ENCODE measurements at regions not wholly inside any gene's neighbourhood (a gene's known extent, or its start where the extent isn't known, plus 50 kb on each side); places are given as distances from the start of the nearest gene placed in this dataset.

DNA sequence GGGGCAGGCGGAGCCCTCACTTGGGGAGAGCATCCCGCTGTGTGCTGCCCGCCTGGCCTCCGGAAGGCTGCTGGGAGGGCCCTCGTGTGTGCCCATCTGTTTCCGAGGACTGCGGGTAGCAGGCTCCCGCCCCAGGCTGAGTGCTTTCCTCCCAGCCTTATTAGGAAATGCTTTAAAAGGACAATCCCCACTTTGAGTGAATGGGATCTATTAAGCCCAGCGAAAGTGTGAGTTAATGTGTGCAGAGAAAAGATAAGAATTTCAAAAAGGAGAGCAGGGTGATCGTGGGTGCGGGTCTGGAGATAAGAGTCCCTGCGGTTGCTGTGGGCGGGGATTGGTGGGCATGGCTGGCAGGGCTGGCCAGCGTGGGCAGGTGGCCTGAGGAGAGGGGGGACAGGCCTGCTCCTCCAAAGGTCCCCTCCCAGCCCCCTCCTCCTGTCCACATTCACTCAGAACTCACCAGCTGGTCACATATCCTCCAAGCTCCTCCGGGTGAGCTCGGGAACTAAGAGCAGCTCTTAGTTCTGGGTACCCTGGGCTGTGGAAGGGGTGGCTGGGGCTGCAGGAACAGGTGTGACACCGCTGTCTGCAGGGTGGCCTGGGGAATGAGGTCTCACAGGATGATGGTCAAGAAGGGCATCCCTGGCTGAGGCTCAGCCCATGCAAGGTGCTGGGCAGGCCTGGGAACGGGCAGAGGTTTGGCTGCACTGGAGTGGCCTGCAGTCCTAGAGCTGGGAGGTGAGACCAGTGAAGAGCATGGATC, 1260.3 kb downstream of the BRD1 start:
- DNase-seq: no peak

DNA sequence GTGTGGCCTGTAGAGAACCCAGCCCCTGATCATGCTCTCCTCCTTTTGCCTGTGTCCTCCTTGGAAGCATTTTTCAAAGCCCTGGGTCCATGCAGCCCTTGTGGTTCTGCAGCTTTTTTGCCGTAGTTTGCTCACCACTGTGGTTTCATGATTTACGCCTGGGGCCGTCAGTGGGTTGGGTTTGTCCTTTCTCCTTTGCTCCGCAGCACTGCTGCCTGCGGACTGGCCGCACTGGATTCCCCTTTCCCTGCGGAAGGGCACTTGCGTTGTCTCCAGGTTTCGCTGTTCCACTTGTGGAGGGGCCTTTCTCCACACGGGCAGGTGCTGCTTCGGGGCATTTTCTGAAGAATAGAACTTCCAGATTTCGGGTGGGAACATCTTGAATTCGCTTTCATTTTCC, 1260.9 kb downstream of the BRD1 start:
- no peak for DNase-seq

DNA sequence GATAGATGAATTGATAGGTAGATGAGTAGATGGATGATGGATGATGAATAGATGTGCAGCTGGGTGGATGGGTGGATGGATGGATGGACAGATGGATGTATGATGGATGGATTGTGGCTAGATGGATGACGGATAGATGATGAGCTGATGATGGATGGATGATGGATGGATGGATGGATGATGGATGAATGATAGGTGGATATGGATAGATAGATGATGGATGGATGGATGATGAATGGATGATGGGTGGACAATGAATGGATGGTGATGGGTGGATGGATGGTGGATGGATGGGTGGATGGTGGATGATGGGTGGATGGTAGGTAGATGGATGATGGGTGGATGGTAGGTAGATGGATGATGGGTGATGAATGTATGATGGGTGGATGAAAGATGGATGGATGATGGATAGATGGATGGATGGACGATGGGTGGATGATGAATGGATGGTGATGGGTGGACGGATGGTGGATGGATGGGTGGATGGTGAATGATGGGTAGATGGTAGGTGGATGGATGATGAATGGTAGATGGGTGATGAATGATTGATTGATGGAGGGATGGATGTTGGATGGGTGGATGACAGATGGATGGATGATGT, 1261.7 kb downstream of the BRD1 start:
- DNase-seq: no peak

DNA sequence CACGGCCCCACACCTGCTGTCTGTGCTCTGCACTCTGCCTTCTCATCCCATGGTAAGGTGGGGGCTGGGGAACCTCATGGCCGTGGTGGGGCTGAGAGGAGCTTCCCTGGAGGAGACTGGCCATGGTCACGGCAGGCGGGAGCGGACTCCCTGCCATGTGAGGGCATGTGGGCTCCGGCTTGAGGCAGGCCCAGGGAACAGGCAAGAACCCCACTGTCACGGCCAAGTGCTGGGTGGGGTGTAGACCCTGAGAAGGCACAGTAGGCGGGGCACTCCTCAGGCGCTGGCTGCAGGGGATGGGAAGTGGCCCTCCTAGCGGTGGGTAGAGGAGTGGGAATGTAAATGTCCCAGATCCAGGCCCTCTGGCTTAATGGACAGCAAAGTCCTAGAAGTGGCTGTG, 1262.7 kb downstream of the BRD1 start:
- no peak for DNase-seq

DNA sequence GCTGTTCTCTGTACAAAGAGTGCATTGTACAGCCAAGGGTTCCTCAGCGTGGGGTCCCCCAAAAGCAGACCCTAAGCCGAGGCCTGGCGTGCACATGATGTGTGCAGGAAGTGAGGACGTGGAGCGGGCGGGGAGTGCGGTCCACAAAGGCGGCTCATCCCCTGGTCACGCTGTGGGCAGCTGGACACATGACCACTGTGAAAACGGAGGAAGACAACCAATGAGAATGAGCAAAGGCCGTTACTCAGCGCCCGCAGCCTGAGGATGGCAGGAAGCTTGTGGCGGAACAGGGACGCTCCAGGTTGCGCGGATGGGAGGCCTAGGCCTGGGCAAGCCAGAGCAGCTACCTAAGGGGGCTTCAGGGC, 1263.7 kb downstream of the BRD1 start:
- DNase-seq: no peak

DNA sequence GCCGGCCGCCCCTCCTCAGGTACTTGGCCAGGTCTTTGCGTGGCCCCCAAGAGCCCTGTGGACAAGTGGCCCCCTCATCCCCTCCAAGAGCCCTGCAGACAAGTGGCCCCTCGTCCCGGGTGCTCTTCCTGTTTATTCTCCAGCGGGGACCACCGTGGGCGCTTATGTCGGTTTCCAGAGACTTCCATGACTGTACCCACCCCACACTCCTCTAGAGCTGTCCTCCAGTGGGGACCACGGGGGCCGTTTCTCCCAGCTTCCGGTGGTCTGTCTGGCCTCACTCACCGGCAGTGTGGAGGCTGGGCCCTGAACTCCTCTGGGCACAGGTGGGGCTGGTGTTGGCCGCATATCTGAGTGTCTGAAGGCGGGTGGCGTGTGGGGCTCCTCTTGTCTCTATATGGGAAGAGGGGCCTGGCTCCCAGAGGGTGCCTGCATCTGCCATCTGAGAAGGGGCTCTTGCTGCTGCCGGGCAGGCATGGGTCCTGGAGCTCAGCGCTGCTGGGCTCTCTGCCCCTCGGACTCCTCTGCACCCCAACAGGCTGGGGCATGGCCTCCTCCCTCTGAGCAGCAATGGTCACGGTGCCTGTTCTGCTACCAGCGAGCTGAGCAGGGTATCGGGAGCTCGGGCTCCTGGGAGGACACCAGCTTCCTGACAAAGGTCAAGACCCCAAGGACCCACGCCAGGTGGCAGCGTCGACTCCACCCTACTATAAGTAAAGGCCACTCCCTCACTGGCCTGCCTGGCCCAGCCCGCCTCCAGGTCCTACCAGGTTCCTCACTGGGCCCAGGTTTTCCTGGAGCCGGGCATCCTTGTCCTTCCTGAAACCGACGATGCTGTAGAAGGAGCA, 1264.3 kb downstream of the BRD1 start:
- no peak for DNase-seq

DNA sequence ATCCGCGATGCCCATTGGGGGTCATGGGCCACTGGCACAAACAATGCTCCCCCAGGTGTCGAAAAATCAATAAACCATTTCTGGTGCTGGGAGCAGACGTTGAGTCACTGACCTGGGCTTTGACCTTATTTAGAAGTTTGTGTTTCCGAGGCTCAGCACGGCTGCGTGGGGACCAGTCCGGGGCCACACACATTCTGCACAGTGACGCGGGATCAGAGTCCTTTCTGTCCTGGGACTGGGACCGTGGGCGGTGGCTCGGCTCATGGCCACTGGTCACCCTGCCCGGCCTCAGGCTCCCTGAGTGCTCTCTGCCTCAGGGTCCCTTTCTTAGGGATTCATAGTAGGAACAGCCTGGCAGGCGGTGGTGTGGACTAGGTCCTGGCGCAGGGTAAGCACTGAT, 1266.0 kb downstream of the BRD1 start:
- no peak for DNase-seq

DNA sequence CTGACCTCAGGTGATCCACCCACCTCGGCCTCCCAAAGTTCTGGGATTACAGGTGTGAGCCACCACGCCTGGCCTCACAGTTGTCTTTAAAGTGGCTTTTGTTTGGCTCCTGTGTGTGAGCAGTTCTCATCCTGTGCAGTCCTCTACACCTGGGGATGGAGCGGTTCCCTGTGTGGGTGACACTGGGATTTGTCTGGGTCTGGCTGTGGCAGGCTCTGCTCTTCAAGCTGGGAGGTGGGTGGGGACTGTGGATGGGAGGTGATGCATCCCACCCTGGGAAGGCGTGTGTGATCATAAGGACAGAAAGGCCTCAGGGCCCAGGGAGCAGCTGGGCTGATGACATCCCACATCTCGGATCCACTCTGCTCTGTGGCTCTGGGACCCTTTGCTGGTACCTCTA, 1266.8 kb downstream of the BRD1 start:
- no peak for DNase-seq

DNA sequence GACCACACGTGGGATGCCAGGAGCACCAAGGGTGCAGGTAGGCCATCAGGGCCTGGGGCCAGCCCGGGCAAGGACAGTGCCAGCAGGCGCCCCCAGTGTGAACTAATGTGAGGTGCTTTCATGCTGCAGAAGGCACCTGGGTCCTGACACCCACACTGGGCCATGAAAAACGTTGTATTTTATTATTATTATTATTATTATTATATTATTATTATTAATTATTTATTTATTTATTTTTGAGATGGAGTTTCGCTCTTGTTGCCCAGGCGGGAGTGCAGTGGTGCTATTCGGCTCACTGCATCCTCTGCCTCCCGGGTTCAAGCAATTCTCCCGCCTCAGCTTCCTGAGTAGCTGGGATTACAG, 1267.3 kb downstream of the BRD1 start:
- no peak for DNase-seq

DNA sequence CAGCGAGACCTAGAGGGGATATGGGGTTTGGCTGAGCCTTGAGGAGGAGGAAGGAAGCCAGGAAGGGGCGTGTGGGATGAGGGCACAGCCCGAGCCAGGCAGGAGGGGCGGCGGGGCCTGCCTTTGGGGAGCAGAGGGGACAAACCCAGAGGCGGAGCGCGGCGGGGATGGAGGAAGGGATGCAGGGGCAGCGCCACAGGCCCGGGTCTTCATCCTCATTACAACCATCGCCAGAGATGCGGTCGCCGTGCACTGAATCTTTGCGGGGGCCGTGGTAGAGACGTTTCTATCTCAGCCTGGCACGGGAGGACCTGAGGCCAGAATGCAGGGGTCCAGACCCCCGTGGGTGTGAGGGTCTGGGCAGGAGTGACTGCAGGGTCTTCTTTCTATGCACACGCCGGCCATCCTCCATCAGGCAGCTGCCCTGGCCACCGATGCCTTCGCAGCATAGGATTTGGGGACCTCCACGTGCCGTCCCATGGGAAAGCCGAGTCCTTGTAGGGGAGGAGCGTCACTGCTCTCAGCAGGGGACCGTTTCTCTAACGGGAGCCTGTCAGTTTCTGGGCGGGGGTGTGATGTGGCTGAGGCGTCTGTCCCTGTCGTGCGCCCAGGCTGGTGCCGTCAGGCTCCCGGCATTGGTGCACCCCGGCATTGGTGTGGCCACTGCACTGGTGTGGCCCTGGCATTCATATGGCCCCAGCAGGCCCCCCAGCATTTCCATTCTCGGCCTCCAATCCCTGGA, 1267.9 kb downstream of the BRD1 start:
- no peak for DNase-seq

DNA sequence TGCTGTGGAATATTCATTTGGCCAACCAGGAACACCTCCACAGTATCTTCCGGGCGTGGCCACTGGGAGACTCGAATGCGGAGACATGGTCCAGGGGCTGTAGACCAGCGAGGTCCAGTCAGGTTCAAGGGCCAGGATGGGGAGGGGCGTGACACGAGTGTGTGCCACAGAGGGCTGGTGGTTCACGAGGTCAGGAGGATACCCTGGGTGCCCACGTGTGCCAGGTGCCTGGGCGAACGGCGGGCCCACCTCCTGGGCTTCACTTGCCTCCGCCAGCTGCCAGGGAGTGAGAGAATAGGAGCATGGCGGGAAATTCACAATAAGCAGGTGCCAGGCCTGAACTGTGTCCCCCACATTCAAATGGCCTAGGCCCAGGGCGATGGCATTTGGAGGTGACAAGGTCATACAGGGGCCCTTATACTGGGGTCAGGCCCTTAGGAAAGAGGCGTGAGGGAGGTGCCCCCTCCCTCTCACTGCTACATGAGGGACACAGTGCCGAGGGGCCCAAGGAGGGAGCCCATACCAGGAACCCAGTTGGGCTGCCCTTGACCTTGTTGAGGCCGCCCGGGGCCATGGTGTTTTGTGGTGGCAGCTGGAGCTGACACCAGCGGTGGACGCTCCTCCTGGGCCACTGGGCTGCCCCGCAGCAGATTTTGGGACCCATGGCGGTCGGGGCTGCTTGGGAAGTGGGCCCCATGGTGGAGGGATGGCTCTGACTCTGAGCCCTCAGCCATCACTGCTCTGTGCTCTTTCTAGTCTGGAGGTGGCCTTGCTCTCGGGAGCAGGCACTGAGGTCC, 1268.9 kb downstream of the BRD1 start:
- DNase-seq: no peak

DNA sequence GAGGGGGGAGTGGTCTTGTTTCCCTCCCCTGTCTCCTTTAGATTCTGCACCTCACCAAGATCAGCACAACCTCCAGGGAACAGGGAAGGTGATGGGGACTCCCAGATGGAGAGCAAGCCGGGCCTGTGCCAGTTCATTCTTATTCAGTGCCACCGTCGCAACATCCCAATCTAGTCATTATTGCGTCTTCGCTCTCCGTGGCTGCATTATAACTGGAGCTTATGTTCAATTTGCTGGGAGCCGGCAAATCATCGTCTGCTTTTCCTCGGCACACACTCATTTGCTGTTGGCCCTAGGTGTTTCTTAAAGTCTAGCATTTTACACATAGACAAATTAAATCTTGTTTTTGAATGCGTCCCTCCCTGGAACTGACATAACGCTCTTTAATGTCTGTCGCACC, 1269.7 kb downstream of the BRD1 start:
- DNase-seq: no peak

DNA sequence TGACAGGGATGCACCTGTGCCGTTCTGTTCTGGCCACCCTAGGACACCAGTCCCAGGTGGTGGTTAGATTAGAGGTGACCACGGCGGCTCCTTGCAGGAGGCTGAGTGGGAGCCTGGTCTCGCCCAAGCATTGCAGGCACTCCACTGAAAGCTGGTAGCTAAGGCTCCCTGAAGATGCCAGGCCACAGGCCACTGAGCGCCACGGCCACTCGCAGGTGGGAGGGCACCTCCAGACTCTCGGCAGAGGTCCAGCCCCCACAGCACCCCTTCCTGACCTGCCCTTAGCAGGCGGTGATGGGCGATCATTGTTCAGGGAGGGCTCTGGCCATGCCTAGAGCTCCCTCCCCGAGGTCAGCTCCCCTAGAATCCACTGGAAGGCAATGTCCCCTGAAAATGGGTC, 1270.2 kb downstream of the BRD1 start:
- no peak for DNase-seq

DNA sequence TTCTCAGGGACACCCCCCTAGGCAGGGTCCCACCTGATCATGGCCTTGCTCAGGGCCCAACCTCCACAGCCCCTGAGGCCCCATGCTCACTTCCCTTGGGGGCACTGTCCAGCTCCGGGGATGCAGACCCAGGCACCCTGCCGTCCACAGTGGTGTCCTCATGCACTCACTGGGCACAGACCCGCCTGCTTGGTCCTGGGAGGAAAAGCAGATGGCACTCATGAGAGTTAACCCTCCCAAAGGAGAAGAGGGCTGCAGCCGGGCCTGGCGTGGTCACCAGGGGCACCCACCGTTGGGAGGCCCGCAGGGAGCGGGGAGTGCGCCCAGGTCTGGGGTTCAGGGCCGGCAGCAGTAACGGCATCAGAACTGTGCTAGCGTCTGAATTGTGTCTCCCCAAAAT, 1270.9 kb downstream of the BRD1 start:
- no peak for DNase-seq

DNA sequence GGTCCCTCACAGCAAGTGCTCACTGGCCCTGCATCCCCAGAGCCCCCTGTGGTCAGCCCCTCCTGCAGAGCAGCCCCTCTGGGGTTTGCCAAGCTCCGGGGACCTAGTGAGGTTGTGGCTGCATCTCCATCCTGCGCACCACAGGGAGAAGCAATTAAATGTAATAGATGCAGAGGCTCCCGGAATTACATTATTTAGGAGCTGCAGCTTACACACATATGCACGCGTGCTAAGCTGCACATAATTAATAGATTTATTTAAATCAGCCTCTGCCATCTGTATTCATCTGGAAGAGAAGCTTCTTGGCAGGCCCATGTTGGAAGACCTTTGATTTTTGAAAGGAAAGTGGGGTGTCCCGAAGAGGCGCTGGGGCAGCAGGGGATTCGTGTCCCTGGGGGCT, 1271.5 kb downstream of the BRD1 start:
- DNase-seq: no peak

DNA sequence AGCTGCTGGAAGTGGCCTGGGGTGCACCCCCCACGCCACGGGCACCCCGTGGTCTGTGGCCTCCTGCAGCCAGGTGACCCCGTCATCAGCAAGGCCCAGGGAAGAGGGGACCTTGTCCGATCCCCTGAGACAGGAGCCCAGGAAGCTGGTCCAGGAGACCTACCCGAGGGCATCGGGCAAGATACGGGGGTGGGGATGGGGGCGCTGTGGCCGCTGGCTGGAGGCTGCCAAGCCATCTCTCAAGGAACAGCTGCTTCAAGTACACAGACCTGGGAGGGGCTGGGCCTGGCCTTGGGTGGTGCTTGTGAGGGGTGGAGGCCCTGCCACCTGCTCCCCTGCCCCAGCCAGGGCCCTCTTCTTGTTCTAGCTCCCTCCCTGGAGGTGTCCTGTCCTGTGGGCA, 1272.1 kb downstream of the BRD1 start:
- DNase-seq: no peak

DNA sequence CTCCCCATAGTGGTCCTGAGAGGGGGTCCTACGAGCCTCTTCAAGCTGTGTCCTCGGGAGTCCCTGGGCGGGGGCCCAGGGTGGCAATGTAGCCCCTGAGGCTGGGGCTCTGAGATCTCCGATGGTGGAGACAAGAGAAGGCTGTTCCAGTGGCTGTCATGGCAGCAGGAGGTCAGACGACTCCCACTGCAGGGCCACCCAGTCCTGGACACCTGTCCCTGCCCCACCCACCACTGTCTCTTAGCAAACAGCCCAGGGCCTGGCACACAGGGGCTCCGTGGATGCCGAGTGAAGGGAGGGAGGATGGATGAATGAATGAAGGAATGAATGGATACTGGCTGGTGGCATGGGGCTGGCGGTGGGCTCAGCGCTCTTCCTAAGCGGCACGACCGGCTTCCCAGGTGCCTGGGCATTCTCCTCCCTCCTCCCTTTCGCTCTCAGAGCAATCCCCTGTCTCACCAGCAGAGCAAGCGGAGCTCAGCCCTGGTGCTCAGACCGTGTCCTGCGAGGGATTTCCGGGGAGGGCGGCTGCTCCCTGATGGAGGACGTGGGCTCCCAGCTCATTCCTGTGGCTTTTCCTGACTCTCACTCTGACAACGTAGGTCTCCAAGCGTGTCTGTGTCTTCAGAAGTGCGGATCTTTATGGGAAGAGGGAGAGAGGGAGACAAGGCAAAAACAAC, 1272.6 kb downstream of the BRD1 start:
- DNase-seq: no peak

DNA sequence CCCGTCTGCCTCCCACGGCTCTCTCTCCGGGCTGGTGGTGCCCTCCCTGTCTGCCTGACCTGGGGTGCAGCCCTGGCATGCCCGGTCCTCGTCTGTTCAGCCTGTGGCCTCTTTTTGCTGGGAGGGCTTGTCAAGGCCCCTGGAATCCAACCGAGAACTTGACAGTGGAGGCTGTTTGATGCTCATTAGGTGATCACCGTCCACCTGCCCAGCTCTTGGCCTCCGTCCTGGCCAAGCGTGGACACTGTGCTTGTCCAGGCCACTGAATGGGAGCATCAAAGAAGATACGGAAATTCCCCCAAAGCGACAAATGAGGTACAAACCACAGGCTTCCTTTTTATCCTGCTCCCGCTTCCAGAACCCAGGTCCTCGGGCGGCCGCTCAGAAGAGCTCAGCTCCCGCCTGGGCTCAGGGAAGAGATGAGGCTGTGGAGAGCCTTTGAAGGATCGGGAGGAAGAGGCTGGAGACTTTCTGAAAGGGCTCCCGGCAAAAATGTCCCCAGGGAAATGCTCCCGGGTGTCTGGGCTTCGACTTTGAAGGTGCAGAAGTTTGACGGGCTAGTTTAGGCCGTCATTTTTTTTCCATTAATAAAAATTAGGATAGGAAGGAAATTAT, 1273.9 kb downstream of the BRD1 start:
- DNase-seq: no peak

DNA sequence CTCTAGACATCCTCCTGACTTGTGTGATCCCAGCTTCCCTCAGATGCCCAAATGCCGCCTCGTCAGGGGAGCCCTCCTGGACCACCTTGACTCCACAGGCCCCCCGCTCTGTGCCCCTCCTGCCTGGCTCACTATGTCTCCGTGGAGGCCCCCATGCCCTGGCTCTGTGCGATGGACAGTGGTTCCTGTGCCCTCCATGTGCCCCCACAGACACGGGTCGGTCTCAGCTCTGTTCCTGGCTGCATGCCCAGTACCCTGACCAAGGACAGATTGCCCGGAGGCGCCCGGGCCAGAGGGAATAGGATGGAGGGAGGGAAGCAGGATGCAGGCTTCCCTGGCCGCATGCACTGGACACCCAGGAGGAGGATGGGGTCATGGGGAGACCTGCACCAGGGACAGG, 1274.6 kb downstream of the BRD1 start:
- DNase-seq: no peak

DNA sequence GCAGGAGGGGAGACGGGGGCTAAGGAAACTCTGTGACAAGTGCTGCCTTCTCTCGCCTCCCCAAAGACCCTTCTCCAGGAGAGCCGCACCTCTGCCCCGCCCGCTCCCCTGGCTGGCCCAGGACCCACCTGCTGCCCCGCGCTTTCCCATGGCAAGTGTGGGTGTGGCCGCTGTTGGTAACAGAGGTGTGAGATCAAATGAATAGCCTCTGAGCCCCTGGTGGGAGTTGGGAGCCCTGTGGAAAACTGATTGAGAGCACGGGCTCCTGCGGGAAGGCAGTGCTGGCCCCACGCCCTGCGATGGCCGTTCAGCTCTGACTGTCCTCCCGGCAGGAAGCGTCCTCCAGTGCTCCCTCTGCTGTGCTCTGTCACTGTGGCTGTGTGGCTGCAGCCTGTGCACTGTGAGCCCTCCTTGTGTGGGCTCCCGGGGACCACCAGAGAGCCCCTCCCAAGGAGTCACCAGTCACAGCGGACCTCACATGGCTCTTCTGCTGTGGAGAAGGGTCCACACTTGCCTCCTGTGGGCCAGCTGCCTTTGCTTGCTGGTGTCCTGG, 1275.9 kb downstream of the BRD1 start:
- no peak for DNase-seq

DNA sequence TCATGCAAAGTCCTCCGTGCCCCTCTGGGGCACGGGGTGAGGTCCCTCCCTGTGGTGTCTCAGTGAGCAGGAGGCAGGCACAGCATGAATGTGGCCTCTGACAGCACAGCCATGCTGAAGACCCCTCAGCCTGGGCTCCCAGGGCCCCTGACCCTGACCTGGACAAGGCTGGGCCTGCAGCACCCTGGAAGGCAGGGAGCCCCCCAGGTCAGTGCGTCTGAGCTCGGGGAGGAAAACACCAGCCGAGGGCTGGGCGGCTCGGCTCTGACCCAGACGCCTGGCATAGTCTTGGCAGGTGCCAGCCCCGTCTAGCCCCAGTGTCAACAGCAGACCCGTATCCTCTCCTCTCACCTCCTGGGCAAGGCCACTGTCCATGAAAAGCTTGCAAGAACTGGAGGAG, 1276.6 kb downstream of the BRD1 start:
- no peak for DNase-seq

Data from activated naive CD4-positive, alpha-beta T cell treated with anti-CD3 and anti-CD28 coated beads, Interleukin-2, amount 50 U/mL, for 16 hours (primary cell).